Neural progenitor cell (in vitro differentiated cells): ENCODE measurements at regions not wholly inside any gene's neighbourhood (a gene's known extent, or its start where the extent isn't known, plus 50 kb on each side); places are given as distances from the start of the nearest gene placed in this dataset.

Experiments used
- CTCF ChIP-seq: fragments of 200-600 bp; sonication (generic); IDR thresholded peaks from 2 replicates; pipeline ENCODE4 v1.5.1; 2017; ENCODE audit warnings: antibody characterized with exemption, mild to moderate bottlenecking
- EZH2 ChIP-seq: fragments of 200-600 bp; sonication (generic); IDR thresholded peaks from 2 replicates; pipeline ENCODE4 v1.6.1; 2017; ENCODE audit warnings: antibody characterized with exemption, mild to moderate bottlenecking, moderate library complexity

- TF ChIP-seq CTCF = no peak
- TF ChIP-seq EZH2 = no peak
These were observed 1252.6 kb downstream of the PCDH9 start for GRCh38 chr13:65977525-65977924.
